GM18520 (cell line): ENCODE measurements at regions not wholly inside any gene's neighbourhood (a gene's known extent, or its start where the extent isn't known, plus 50 kb on each side); places are given as distances from the start of the nearest gene placed in this dataset.
"Not testable (repeated sequence)": the region's sequence is repeated elsewhere in the genome, so short reads cannot be mapped to it uniquely, and the experiment has no call there.

Experiments
- ATAC-seq: cut with Tn5 transposase; IDR thresholded peaks from one replicate; pipeline ENCODE4 v1.9.1; 2021; ENCODE audit not compliant: unreplicated experiment

DNA sequence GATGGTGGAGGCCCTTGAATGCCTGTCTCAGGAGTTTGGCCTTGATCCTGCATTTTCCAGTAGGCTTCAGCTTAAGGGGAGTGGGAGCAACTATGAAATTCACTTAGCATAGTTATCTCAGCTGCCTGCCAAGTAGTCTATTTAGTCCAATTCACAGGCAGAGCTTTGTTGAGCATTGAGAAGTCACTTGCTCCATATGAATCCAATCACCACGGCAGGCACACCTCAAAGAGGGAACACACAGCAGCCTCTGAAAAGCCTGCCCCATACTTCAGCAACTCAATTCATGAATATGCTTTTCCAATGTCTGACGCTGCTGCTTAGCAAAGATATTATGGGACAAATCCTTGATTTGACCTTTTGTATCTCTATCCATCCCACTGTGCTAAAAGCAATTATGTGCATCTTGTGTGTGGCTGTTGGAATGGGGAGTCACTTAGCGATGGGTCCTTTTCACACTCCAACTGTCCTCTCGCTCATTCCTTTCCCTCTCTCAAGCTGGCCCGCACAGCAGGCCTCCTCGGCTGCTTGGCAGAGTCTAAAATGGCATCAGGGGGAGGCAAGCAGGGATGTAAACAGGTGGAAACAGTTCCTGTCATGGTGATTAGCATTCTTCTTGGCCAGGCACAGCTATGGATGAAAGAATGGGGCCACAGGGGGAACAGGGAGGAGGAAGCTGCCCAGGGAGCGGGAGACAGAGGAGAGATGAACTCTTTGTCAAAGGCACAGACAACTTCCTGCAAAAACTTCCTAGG lies 56.0 kb upstream of the LRPPRC start:
- ATAC-seq = no peak

DNA sequence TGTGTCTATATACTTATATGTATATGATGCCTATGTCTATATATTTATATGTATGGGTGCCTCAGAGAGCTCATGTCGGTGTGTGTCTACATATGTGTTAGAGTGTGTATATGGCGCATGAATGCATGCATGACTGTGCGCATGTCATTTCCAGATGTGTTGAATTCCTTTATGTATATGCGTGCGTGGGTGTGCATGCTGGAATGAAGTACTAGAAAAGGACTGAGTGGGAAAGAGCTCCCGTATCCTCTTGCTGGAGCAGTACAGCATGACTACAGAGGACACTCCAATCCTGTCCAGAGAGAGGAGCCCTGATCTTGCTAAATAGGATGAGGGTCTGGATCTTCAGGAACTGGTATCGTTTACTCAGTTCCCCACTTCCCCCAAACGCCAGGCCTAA lies 56.8 kb upstream of the LRPPRC start:
- ATAC-seq = no peak

- ATAC-seq = no peak
These were observed 57.3 kb upstream of the LRPPRC start for GRCh38 chr2:44053052-44053451.

- no peak for ATAC-seq
These were observed 57.7 kb upstream of the LRPPRC start for GRCh38 chr2:44053456-44053855.

- ATAC-seq = no peak
These were observed 59.4 kb upstream of the LRPPRC start for GRCh38 chr2:44055229-44055628.

DNA sequence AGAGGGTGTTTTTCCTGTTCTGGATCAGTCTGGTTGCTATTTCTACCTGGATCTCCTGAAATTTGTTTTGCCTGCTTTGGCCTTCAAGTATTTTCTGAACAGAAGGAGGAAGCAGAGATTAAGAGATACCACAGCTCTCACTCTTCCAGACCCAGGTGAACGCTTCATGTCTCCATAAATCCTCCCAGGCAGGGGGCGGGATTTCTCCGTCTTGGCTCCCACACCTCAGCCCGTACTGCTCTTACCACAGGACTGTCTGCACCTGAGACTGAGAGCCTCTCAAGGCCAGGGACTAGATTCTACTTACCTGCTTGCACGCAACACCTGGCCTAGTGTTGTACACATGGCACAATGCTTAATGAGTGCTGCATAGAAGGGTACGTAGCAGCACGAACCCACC lies 59.9 kb upstream of the LRPPRC start:
- ATAC-seq = no peak

GRCh38 chr2:44056947-44057346 lies 61.2 kb upstream of the LRPPRC start:
- no peak for ATAC-seq

DNA sequence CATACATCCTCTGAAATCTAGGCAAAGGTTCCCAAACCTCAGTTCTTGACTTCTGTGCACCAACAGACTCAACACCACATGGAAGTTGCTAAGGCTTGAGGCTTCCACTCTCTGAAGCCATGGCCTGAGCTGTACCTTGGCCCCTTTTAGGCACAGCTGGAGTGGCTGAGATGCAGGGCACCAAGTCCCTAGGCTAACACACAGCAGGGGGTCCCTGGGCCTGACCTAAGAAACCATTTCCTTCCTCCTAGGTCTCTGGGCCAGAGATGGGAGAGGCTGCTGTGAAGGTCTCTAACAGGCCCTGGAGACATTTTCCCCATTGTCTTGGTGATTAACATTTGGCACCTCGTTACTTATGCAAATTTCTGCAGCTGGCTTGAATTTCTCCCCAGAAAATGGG lies 64.5 kb upstream of the LRPPRC start:
- not testable (repeated sequence) for ATAC-seq

- ATAC-seq = no peak
These were observed 65.2 kb upstream of the LRPPRC start for GRCh38 chr2:44060990-44061389.

DNA sequence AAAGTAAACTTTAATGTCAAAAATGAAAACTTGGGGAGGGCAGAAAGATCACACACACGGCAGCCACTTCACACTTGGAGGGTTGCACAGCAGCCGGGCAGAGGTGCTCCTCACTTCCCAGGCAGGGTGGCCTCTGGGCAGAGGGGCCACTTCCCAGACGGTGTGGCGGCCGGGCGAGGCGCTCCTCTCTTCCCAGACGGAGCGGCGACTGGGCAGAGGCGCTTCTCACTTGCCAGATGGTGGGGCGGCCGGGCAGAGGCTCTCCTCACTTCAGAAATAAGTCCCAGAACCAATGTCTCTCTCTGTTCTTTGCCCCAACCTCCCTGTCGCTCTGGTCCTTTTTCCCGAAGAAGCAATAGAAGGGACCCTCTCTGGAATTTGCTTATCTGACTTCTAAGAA lies 65.7 kb upstream of the LRPPRC start:
- ATAC-seq = no peak

GRCh38 chr2:44061876-44062275 lies 66.1 kb upstream of the LRPPRC start:
- ATAC-seq = no peak

- no peak for ATAC-seq
These were observed 67.2 kb upstream of the LRPPRC start for GRCh38 chr2:44063033-44063432.

- not testable (repeated sequence) for ATAC-seq
These were observed 68.5 kb upstream of the LRPPRC start for GRCh38 chr2:44064281-44064680.

GRCh38 chr2:44067012-44067790 lies 71.4 kb upstream of the LRPPRC start:
- not testable (repeated sequence) for ATAC-seq

- not testable (repeated sequence) for ATAC-seq
These were observed 72.0 kb upstream of the LRPPRC start for GRCh38 chr2:44067791-44068181.

GRCh38 chr2:44071454-44072046 lies 75.8 kb upstream of the LRPPRC start:
- ATAC-seq = no peak

DNA sequence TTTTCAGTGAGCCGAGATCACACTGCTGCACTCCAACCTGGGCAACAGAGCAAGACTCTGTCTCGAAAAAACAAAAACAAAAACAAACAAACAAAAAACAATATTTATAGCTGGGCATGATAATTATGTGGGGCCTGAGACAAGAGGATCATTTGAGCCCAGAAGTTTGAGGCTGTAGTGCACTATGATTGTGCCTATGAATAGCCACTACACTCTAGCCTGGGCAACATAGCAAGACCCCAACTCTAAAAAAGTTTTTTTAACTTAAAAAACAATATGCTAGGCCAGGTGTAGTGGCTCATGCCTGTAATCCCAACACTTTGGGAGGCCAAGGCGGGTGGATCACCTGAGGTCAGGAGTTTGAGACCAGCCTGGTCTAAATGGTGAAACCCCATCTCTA lies 77.9 kb upstream of the LRPPRC start:
- ATAC-seq = not testable (repeated sequence)

GRCh38 chr2:44074795-44075194 lies 79.0 kb upstream of the LRPPRC start:
- ATAC-seq = not testable (repeated sequence)

DNA sequence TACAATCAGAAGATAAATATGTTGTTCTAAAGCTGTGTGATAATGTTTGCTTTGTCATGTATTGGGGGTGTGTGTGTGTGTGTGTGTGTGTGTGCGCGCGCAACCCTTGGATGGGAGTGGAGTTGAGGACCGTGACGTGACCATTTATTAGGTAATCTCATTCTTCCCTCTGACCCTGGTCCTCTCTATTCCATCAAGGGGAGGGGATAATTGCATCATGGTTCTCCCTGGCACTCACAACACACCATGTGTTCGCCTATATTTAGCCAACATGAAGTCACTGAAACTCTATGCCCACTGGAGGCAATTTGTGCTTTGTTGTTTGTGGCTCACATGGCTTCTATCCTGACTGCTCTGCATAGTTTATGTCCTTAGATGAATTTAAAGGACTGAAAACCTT lies 79.8 kb upstream of the LRPPRC start:
- no peak for ATAC-seq

DNA sequence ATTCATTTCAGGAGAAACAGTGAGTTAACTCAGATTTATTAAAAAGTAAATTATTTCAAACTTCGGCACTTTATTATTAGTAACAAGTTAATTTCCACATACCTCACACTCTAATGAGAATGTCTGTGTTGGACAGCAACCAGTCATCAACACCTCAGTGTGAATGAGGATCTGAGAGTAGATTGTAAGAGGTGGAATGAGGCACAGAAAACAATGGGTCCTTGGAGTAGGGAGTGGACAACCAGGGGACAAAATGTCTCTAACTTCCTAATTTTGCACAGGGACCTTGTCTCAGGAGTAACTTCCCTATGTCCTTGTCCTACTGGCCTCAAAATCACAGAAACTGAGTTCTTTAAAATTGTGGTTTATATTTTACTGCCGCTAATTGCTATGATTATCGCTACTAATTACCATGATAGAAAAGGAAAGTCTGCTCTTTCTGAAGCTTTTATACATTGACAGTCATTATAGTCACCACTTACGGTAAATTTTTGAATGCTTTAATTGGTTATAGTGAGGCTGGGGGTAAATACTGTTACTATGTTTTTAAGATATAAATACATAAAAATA lies 82.2 kb upstream of the LRPPRC start:
- ATAC-seq = no peak

GRCh38 chr2:44079686-44080085 lies 83.9 kb upstream of the LRPPRC start:
- no peak for ATAC-seq

DNA sequence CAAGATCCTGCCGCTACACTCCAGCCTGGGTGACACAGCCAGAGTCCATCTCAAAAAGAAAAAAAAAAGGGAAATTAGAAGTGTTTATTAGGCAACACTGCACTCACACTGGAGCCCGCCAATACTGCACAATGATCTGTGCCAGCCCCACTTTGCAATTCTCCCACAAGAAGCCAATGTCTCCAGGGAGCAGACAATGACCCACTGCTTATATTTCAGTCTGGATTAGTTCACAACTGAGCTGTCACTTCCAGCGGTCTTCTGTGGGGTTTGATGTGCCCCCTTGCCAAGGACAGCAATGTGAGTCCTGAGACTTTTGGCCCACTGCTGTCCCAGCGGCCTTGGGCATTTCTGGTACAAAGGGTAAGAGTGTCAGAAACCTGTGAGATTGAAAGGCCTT lies 85.6 kb upstream of the PPM1B start:
- no peak for ATAC-seq
